ENCODE measurements at regions not wholly inside any gene's neighbourhood (a gene's known extent, or its start where the extent isn't known, plus 50 kb on each side); places are given as distances from the start of the nearest gene placed in this dataset.
A peak's percentile ranks its signal among the peaks of the same experiment; 100 is the strongest.

DNA sequence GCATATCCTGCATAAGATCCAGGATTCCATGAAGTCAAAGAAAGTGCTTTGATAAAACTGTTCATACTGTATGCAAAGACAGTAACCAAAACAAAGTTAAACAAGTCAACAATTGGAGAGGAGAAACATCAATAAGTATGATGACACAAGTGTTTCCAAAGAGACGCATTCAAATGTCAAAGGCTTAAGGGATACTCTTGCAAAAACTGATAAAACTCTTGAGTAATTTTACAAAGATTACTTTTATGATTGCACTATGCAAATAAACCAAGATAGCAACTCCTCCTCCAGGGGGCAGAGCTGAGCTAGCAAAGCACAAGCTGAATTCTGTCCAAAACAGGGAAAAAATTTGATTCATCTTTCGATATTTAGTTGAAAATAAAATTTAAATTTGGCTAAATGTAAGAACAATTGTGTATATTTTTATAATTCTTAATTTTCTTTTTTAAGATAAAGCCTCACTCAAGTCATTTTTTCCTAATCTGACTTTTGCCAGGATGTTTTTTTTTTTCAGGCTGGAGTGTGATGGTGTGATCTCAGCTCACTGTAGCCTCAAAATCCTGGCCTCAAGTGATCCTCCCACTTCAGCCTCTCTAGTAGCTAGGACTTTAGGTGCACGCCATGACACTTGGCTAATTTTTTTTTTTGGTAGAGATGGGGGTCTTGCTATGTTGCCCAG, 84.0 kb downstream of the MZT1 start:
- no peaks in the 10 kb centered on the region for H4K20me1 ChIP-seq (ENCODE audit: insufficient read depth, low read length)
- no peaks in the 10 kb centered on the region for H3F3A ChIP-seq (ENCODE audit: insufficient read depth, low read length)
- no peaks in the 10 kb centered on the region for H3K36me3 ChIP-seq (ENCODE audit: insufficient read depth, low read length)
- no peak overlapping the region for H3K4me2 ChIP-seq (ENCODE audit: low read length)
- no peak overlapping the region for H3K9ac ChIP-seq (ENCODE audit: low read length)
- H3K27me3 ChIP-seq (ENCODE audit: insufficient read depth, low read length), result no peaks in the 10 kb centered on the region
- H3K9me2 ChIP-seq (ENCODE audit: low read depth, low read length), result no peaks in the 10 kb centered on the region
- no peaks in the 10 kb centered on the region for H3K79me2 ChIP-seq (ENCODE audit: insufficient read depth, low read length)
- no peaks in the 10 kb centered on the region for H3K9me3 ChIP-seq (ENCODE audit: low read length)
- no peak overlapping the region; the same call in 1 of the 2 replicates for H2AFZ ChIP-seq (ENCODE audit: low read length)
- TF ChIP-seq, protein P1, sequence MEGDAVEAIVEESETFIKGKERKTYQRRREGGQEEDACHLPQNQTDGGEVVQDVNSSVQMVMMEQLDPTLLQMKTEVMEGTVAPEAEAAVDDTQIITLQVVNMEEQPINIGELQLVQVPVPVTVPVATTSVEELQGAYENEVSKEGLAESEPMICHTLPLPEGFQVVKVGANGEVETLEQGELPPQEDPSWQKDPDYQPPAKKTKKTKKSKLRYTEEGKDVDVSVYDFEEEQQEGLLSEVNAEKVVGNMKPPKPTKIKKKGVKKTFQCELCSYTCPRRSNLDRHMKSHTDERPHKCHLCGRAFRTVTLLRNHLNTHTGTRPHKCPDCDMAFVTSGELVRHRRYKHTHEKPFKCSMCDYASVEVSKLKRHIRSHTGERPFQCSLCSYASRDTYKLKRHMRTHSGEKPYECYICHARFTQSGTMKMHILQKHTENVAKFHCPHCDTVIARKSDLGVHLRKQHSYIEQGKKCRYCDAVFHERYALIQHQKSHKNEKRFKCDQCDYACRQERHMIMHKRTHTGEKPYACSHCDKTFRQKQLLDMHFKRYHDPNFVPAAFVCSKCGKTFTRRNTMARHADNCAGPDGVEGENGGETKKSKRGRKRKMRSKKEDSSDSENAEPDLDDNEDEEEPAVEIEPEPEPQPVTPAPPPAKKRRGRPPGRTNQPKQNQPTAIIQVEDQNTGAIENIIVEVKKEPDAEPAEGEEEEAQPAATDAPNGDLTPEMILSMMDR (IDR thresholded peaks at IDR 0.05; ENCODE audit: low read length), result peak; percentile 84
- no peak for TF ChIP-seq EZH2 (IDR thresholded peaks at IDR 0.05; ENCODE audit: borderline replicate concordance, low read length)
- H3K27ac ChIP-seq (ENCODE audit: low read depth, low read length, poor library complexity, severe bottlenecking), result no peak overlapping the region
- no peaks in the 10 kb centered on the region for H3K4me1 ChIP-seq (ENCODE audit: insufficient read depth, low read length, severe bottlenecking)
- H3K4me3 ChIP-seq (ENCODE audit: low read depth, low read length, poor library complexity, severe bottlenecking), result no peak overlapping the region

DNA sequence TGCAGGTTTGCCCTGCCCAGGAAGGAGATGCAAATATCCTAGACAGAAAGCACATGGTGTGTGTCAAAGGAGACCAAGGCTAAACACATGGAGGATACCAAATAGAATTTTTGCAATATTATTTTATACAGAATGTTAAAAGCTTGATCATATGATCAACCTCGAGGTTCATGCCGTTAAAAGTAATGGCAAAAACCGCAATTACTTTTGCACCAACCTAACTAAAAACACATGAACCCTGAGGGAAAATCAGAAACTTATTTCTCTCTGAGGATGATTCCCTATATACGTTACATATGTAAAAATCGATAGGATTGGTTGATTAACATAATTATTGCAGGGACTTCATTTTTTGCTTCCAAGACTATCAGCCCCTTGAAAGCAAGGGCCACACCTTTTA, 88.1 kb downstream of the MZT1 start:
- TF ChIP-seq, protein P1 (IDR thresholded peaks at IDR 0.05; ENCODE audit: low read length), result no peak
- TF ChIP-seq EZH2 (IDR thresholded peaks at IDR 0.05; ENCODE audit: borderline replicate concordance, low read length), result no peak
- H3K79me2 ChIP-seq (ENCODE audit: insufficient read depth, low read length), result no peaks in the 10 kb centered on the region
- H3K4me1 ChIP-seq (ENCODE audit: insufficient read depth, low read length, severe bottlenecking), result no peaks in the 10 kb centered on the region
- H3K9me3 ChIP-seq (ENCODE audit: low read length), result no peaks in the 10 kb centered on the region
- no peaks in the 10 kb centered on the region for H4K20me1 ChIP-seq (ENCODE audit: insufficient read depth, low read length)
- H3K9me2 ChIP-seq (ENCODE audit: low read depth, low read length), result no peaks in the 10 kb centered on the region
- H3F3A ChIP-seq (ENCODE audit: insufficient read depth, low read length), result no peaks in the 10 kb centered on the region
- no peak overlapping the region for H3K4me2 ChIP-seq (ENCODE audit: low read length)
- H3K27ac ChIP-seq (ENCODE audit: low read depth, low read length, poor library complexity, severe bottlenecking), result no peak overlapping the region
- no peak overlapping the region for H2AFZ ChIP-seq (ENCODE audit: low read length)
- H3K9ac ChIP-seq (ENCODE audit: low read length), result no peak overlapping the region
- no peaks in the 10 kb centered on the region for H3K27me3 ChIP-seq (ENCODE audit: insufficient read depth, low read length)
- H3K4me3 ChIP-seq (ENCODE audit: low read depth, low read length, poor library complexity, severe bottlenecking), result no peak overlapping the region
- no peaks in the 10 kb centered on the region for H3K36me3 ChIP-seq (ENCODE audit: insufficient read depth, low read length)

DNA sequence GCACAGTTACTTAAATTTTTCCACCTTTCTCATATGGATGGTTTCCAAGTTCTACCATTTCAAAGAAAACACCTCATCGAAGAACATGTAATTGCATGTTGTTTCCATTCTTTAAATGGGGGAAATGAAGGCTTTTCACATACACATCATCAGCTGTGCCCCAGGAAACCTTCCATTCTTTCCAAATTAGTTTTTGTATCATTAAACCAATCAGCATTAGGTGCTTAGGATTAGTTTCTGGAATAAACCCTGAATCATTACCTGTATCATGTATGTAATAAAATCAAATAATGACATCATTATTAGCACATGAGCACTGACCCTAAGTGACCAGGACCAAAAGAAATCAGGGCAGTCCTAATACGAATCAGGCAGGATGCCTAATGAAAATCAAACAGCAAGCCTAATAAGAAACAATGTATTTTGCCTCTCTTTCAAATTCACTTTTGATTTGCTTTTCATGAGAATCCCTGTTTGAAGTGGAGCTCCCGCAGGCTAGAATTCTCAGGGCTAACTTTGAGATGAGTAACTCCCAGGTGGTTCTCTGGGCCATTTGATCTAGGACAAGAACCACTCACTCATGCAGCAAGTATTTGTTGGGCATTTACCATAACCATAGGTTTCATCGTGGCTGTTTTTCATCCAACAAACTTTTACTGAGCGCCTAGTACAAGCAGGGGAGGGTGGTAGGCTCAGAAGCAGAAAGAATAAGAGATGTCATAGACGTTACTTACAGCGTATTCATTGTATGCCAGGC, 89.2 kb downstream of the MZT1 start:
- no peak overlapping the region for H3K27ac ChIP-seq (ENCODE audit: low read depth, low read length, poor library complexity, severe bottlenecking)
- TF ChIP-seq EZH2 (IDR thresholded peaks at IDR 0.05; ENCODE audit: borderline replicate concordance, low read length), result no peak
- TF ChIP-seq, protein P1 (IDR thresholded peaks at IDR 0.05; ENCODE audit: low read length), result no peak

More for the DNA sequence above, 89.2 kb downstream of the MZT1 start:
- no peaks in the 10 kb centered on the region for H3K79me2 ChIP-seq (ENCODE audit: insufficient read depth, low read length)
- no peaks in the 10 kb centered on the region for H3F3A ChIP-seq (ENCODE audit: insufficient read depth, low read length)
- no peaks in the 10 kb centered on the region for H3K9me2 ChIP-seq (ENCODE audit: low read depth, low read length)
- H3K9ac ChIP-seq (ENCODE audit: low read length), result no peak overlapping the region
- H3K36me3 ChIP-seq (ENCODE audit: insufficient read depth, low read length), result no peaks in the 10 kb centered on the region
- H3K4me2 ChIP-seq (ENCODE audit: low read length), result no peak overlapping the region
- H2AFZ ChIP-seq (ENCODE audit: low read length), result no peak overlapping the region
- no peak overlapping the region for H3K4me3 ChIP-seq (ENCODE audit: low read depth, low read length, poor library complexity, severe bottlenecking)
- H3K9me3 ChIP-seq (ENCODE audit: low read length), result no peaks in the 10 kb centered on the region
- no peaks in the 10 kb centered on the region for H3K27me3 ChIP-seq (ENCODE audit: insufficient read depth, low read length)
- no peaks in the 10 kb centered on the region for H4K20me1 ChIP-seq (ENCODE audit: insufficient read depth, low read length)
- H3K4me1 ChIP-seq (ENCODE audit: insufficient read depth, low read length, severe bottlenecking), result no peaks in the 10 kb centered on the region

All from OCI-LY1 (cell line).